ENCODE measurements at regions not wholly inside any gene's neighbourhood (a gene's known extent, or its start where the extent isn't known, plus 50 kb on each side); places are given as distances from the start of the nearest gene placed in this dataset.
"Not testable (repeated sequence)": the region's sequence is repeated elsewhere in the genome, so short reads cannot be mapped to it uniquely, and the experiment has no call there.

GRCh38 chr4:44983083-44983482, 256.7 kb upstream of the GNPDA2 start:
- WGBS = 81% methylated on average over 2 of the region's 2 CpGs
- H3K4me3 ChIP-seq (ENCODE audit: low read length in 2 of 2) = no peak overlapping the region
- no peaks in the 10 kb centered on the region for H3K27me3 ChIP-seq (ENCODE audit: control insufficient read depth in 2 of 2, insufficient read depth in 1 of 2, low read length in 1 of 2)
- H3K9me3 ChIP-seq (ENCODE audit: control insufficient read depth in 2 of 2, insufficient read depth in 1 of 2, low read length in 1 of 2) = peaks cover 0 to 5% of the 10 kb centered on the region in 2 donors
- no peak overlapping the region for H3K27ac ChIP-seq (ENCODE audit: low read depth in 1 of 2, low read length in 1 of 2)
- no peak for DNase-seq (ENCODE audit: low read depth in 6 of 9, low spot score in 9 of 9)
- no peaks in the 10 kb centered on the region for H3K4me1 ChIP-seq (ENCODE audit: control insufficient read depth in 2 of 2, insufficient read depth in 2 of 2, low read length in 2 of 2)
- no peaks in the 10 kb centered on the region for H3K36me3 ChIP-seq (ENCODE audit: control insufficient read depth in 2 of 2, insufficient read depth in 2 of 2, low read length in 1 of 2)

DNA sequence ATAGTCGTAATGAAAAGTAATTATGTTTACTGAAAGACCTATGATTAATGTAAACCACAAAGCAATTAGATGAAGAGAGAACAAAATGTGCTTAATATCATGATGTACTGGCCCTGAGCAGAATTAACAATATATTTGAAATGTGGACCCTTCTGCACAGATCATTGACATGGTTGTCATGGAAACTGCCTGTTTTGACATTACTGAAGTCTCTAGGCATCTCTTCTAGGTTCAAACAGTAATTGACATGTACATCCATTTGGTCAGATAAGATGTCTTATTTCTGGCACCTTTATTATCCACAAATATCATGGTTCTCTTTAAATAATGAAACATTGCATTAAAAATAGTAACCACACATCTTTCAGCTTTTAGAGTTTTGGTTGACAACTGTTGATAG, 251.7 kb upstream of the GNPDA2 start:
- Histone ChIP-seq H3K36me3 (ENCODE audit: control insufficient read depth in 2 of 2, insufficient read depth in 2 of 2, low read length in 1 of 2) (no peaks in the 10 kb centered on the region), H3K27ac (ENCODE audit: low read depth in 1 of 2, low read length in 1 of 2) (no peak overlapping the region), H3K27me3 (ENCODE audit: control insufficient read depth in 2 of 2, insufficient read depth in 1 of 2, low read length in 1 of 2) (no peaks in the 10 kb centered on the region), H3K4me1 (ENCODE audit: control insufficient read depth in 2 of 2, insufficient read depth in 2 of 2, low read length in 2 of 2) (no peaks in the 10 kb centered on the region), H3K9me3 (ENCODE audit: control insufficient read depth in 2 of 2, insufficient read depth in 1 of 2, low read length in 1 of 2) (no peaks in the 10 kb centered on the region), H3K4me3 (ENCODE audit: low read length in 2 of 2) (no peak overlapping the region)
- 88% methylated on average over 1 of the region's 1 CpG for WGBS
- DNase-seq (ENCODE audit: low read depth in 6 of 9, low spot score in 9 of 9) = no peak

- 95% methylated on average over 6 of the region's 6 CpGs for WGBS
- no peak for DNase-seq (ENCODE audit: low read depth in 6 of 9, low spot score in 9 of 9)
- H3K36me3 ChIP-seq (ENCODE audit: control insufficient read depth in 2 of 2, insufficient read depth in 2 of 2, low read length in 1 of 2) = no peaks in the 10 kb centered on the region
Measured at GRCh38 chr4:44965435-44966095, 239.2 kb upstream of the GNPDA2 start.

DNA sequence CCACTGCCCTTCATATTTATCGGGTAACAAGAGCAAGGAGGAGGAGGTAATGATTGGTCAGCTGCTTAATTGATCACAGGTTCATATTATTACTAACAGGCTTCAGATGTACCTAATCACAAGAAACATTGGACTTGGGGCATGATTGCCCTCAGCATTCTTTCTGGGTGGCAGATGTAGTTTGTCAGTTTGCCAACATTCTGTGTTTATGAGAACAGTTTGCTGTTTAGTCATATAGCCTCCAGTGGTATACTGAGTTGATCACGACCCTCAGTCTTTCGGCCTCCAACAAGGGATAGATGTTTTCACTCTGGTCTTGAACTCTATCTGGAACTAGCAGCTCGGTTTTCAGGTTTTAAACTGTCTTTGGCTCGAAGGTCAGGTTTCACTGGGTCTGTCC, 237.7 kb upstream of the GNPDA2 start:
- not testable (repeated sequence) for H3K4me1 ChIP-seq (ENCODE audit: control insufficient read depth in 2 of 2, insufficient read depth in 2 of 2, low read length in 2 of 2); H3K27ac ChIP-seq (ENCODE audit: low read depth in 1 of 2, low read length in 1 of 2); DNase-seq (ENCODE audit: low read depth in 6 of 9, low spot score in 9 of 9); H3K27me3 ChIP-seq (ENCODE audit: control insufficient read depth in 2 of 2, insufficient read depth in 1 of 2, low read length in 1 of 2); H3K36me3 ChIP-seq (ENCODE audit: control insufficient read depth in 2 of 2, insufficient read depth in 2 of 2, low read length in 1 of 2); H3K4me3 ChIP-seq (ENCODE audit: low read length in 2 of 2)
- H3K9me3 ChIP-seq (ENCODE audit: control insufficient read depth in 2 of 2, insufficient read depth in 1 of 2, low read length in 1 of 2) = peaks cover 0 to 14% of the 10 kb centered on the region in 2 donors
- WGBS = 88% methylated on average over 5 of the region's 5 CpGs

More at GRCh38 chr4:44965435-44966095, 239.2 kb upstream of the GNPDA2 start:
- Histone ChIP-seq H3K4me3 (ENCODE audit: low read length in 2 of 2) (no peak overlapping the region), H3K4me1 (ENCODE audit: control insufficient read depth in 2 of 2, insufficient read depth in 2 of 2, low read length in 2 of 2) (no peaks in the 10 kb centered on the region), H3K27ac (ENCODE audit: low read depth in 1 of 2, low read length in 1 of 2) (no peak overlapping the region), H3K9me3 (ENCODE audit: control insufficient read depth in 2 of 2, insufficient read depth in 1 of 2, low read length in 1 of 2) (peaks cover 0 to 14% of the 10 kb centered on the region in 2 donors), H3K27me3 (ENCODE audit: control insufficient read depth in 2 of 2, insufficient read depth in 1 of 2, low read length in 1 of 2) (no peaks in the 10 kb centered on the region)

DNA sequence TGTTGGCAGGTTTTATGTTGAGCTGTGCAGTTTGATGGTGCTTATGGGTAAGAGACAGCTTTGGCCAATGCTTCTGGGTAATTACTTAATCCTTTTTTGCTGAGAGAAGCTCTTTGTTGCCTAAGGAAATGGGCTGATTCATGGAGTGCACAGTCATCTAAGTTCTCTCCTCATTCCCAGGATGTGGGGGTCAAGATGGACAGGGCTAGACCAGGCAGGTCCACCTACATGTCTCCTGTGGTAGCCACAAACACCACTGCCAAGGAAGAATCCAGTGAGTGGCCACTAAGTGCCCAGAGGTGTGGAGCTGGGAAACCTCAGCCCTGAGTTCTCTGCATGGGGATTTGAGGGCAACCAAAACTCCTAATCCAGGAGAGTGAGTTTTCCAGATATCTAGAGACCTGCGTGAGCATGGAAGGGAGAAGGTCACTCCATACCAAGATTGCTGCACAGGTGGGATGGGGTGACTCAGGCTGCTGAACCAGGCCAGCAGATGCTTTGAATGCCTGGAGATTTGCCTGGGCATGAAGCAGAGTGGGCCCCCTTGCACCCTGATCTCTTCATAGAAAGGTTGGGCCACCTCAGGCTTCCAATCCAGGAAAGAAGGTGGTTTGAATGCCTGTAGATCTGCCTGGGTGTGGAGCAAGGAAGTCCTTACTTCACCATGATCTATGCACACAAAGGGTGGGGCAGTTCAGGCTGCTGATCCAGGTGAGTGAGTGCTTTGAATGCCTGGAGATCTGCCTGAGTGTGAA, 234.8 kb upstream of the GNPDA2 start:
- Histone ChIP-seq H3K4me1 (ENCODE audit: control insufficient read depth in 2 of 2, insufficient read depth in 2 of 2, low read length in 2 of 2) (no peaks in the 10 kb centered on the region), H3K36me3 (ENCODE audit: control insufficient read depth in 2 of 2, insufficient read depth in 2 of 2, low read length in 1 of 2) (no peaks in the 10 kb centered on the region), H3K9me3 (ENCODE audit: control insufficient read depth in 2 of 2, insufficient read depth in 1 of 2, low read length in 1 of 2) (peaks cover 0 to 14% of the 10 kb centered on the region in 2 donors), H3K4me3 (ENCODE audit: low read length in 2 of 2) (no peak overlapping the region), H3K27ac (ENCODE audit: low read depth in 1 of 2, low read length in 1 of 2) (no peak overlapping the region), H3K27me3 (ENCODE audit: control insufficient read depth in 2 of 2, insufficient read depth in 1 of 2, low read length in 1 of 2) (no peaks in the 10 kb centered on the region)
- no peak for DNase-seq (ENCODE audit: low read depth in 6 of 9, low spot score in 9 of 9)
- WGBS = 93% methylated on average over 1 of the region's 1 CpG

DNA sequence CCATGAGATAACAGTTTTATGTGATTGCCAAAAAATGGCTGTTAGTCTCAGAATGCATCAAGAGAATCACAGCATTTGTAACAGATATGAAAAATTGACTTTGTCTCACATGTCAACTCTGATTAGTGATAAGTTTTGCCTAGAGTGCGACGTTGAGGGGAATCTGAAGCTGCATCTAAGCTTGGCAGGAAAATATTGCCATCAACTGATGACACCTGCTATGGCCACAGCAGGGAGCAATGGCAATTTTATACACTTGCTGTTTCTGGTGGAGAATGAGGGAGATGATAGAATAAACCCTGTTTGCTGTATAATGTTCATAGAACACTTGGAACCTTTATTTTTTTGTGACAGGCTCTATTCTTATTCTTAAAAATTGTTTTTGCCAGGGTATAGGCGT, 205.4 kb upstream of the GNPDA2 start:
- H3K9me3 ChIP-seq (ENCODE audit: control insufficient read depth in 2 of 2, insufficient read depth in 1 of 2, low read length in 1 of 2) = no peaks in the 10 kb centered on the region
- H3K4me3 ChIP-seq (ENCODE audit: low read length in 2 of 2) = no peak overlapping the region
- 91% methylated on average over 3 of the region's 3 CpGs for WGBS

DNA sequence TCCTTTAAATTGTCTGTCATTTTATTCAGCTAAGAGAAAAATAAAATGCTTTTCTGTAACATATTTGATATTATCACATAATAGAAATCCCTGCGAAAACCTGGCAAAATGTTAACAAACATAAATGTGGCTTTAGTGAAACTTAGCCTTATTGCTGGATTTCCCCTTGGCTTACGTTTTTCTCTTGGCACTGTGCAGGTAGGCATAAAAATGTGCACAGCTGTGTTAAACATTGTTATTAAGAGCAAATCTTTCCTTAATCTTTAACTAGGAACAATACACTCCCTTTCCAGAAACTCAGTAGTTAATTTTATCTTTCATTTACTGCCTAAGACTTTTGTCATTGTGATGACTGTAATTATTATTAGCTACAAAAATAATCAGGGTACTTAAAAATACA, 202.4 kb upstream of the GNPDA2 start:
- no peaks in the 10 kb centered on the region for H3K4me1 ChIP-seq (ENCODE audit: control insufficient read depth in 2 of 2, insufficient read depth in 2 of 2, low read length in 2 of 2)
- no peaks in the 10 kb centered on the region for H3K27me3 ChIP-seq (ENCODE audit: control insufficient read depth in 2 of 2, insufficient read depth in 1 of 2, low read length in 1 of 2)
- H3K36me3 ChIP-seq (ENCODE audit: control insufficient read depth in 2 of 2, insufficient read depth in 2 of 2, low read length in 1 of 2) = no peaks in the 10 kb centered on the region
- 92% methylated on average over 2 of the region's 2 CpGs for WGBS
- no peak for DNase-seq (ENCODE audit: low read depth in 6 of 9, low spot score in 9 of 9)
- no peak overlapping the region for H3K4me3 ChIP-seq (ENCODE audit: low read length in 2 of 2)
- no peak overlapping the region for H3K27ac ChIP-seq (ENCODE audit: low read depth in 1 of 2, low read length in 1 of 2)
- H3K9me3 ChIP-seq (ENCODE audit: control insufficient read depth in 2 of 2, insufficient read depth in 1 of 2, low read length in 1 of 2) = no peaks in the 10 kb centered on the region

More for the DNA sequence above, 205.4 kb upstream of the GNPDA2 start:
- Histone ChIP-seq H3K27me3 (ENCODE audit: control insufficient read depth in 2 of 2, insufficient read depth in 1 of 2, low read length in 1 of 2) (no peaks in the 10 kb centered on the region), H3K4me1 (ENCODE audit: control insufficient read depth in 2 of 2, insufficient read depth in 2 of 2, low read length in 2 of 2) (no peaks in the 10 kb centered on the region), H3K36me3 (ENCODE audit: control insufficient read depth in 2 of 2, insufficient read depth in 2 of 2, low read length in 1 of 2) (no peaks in the 10 kb centered on the region), H3K27ac (ENCODE audit: low read depth in 1 of 2, low read length in 1 of 2) (no peak overlapping the region)
- no peak for DNase-seq (ENCODE audit: low read depth in 6 of 9, low spot score in 9 of 9)

DNA sequence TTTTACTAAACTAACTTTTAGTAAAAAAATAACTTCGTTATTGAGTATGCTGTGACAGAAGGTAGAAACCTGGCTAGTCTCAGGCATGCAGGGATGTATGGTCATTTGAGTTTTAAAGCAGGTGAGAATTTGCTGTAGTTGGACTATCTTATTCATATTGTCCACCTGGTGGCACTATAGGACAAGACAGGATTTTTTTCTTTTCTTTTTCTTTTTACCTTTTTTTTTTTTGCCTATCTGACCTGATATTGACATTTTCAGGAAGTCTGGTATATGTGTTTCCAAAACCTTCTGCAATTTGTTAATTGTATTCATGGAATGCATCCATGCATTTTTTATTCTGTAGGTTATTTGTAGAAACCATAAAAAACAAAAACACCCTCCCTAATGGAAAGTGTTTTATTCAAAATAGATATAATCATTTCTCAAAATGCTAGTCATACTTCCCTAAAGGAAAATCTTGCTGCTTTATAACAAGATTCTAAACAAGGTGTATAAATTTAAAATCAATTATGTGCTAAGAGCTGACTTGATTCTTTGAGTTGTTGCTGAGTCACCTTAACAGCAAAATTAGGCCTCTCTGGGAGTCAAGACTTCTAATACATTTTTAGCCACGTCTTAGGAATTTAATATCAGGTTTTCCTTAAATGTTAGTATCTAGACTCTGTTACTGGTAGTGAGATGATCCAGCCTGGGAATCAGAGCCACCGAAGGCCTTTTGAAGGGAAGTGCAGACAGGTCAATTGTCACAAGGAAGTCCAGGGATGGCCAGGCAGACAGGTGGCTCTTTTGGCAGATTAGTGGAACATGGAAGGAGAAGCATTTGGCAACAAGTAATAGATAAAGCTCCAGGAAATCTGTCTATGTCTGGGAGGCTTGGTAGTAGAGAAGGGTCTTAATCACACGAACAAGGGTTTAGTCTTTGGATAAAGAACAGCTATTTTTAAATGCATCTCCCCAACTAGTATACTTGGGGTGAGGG, 201.3 kb upstream of the GNPDA2 start:
- no peaks in the 10 kb centered on the region for H3K9me3 ChIP-seq (ENCODE audit: control insufficient read depth in 2 of 2, insufficient read depth in 1 of 2, low read length in 1 of 2)
- no peak overlapping the region for H3K4me3 ChIP-seq (ENCODE audit: low read length in 2 of 2)
- no peaks in the 10 kb centered on the region for H3K36me3 ChIP-seq (ENCODE audit: control insufficient read depth in 2 of 2, insufficient read depth in 2 of 2, low read length in 1 of 2)
- no peak overlapping the region for H3K27ac ChIP-seq (ENCODE audit: low read depth in 1 of 2, low read length in 1 of 2)
- peak in 1 of 9 donors; percentile 1 for DNase-seq (ENCODE audit: low read depth in 6 of 9, low spot score in 9 of 9)
- WGBS = 80% methylated on average over 4 of the region's 4 CpGs
- no peaks in the 10 kb centered on the region for H3K27me3 ChIP-seq (ENCODE audit: control insufficient read depth in 2 of 2, insufficient read depth in 1 of 2, low read length in 1 of 2)
- H3K4me1 ChIP-seq (ENCODE audit: control insufficient read depth in 2 of 2, insufficient read depth in 2 of 2, low read length in 2 of 2) = no peaks in the 10 kb centered on the region

- H3K27ac ChIP-seq (ENCODE audit: low read depth in 1 of 2, low read length in 1 of 2) = no peak overlapping the region
- no peaks in the 10 kb centered on the region for H3K4me1 ChIP-seq (ENCODE audit: control insufficient read depth in 2 of 2, insufficient read depth in 2 of 2, low read length in 2 of 2)
- no peaks in the 10 kb centered on the region for H3K36me3 ChIP-seq (ENCODE audit: control insufficient read depth in 2 of 2, insufficient read depth in 2 of 2, low read length in 1 of 2)
- no peak for DNase-seq (ENCODE audit: low read depth in 6 of 9, low spot score in 9 of 9)
- 42% methylated on average over 3 of the region's 3 CpGs for WGBS
- H3K4me3 ChIP-seq (ENCODE audit: low read length in 2 of 2) = no peak overlapping the region
- H3K9me3 ChIP-seq (ENCODE audit: control insufficient read depth in 2 of 2, insufficient read depth in 1 of 2, low read length in 1 of 2) = no peaks in the 10 kb centered on the region
- H3K27me3 ChIP-seq (ENCODE audit: control insufficient read depth in 2 of 2, insufficient read depth in 1 of 2, low read length in 1 of 2) = no peaks in the 10 kb centered on the region
Measured at GRCh38 chr4:44916411-44916810, 190.1 kb upstream of the GNPDA2 start.

All from thymus (tissue), 11 donors.